ENCODE measurements at regions not wholly inside any gene's neighbourhood (a gene's known extent, or its start where the extent isn't known, plus 50 kb on each side); places are given as distances from the start of the nearest gene placed in this dataset.
A peak's percentile ranks its signal among the peaks of the same experiment; 100 is the strongest.

DNA sequence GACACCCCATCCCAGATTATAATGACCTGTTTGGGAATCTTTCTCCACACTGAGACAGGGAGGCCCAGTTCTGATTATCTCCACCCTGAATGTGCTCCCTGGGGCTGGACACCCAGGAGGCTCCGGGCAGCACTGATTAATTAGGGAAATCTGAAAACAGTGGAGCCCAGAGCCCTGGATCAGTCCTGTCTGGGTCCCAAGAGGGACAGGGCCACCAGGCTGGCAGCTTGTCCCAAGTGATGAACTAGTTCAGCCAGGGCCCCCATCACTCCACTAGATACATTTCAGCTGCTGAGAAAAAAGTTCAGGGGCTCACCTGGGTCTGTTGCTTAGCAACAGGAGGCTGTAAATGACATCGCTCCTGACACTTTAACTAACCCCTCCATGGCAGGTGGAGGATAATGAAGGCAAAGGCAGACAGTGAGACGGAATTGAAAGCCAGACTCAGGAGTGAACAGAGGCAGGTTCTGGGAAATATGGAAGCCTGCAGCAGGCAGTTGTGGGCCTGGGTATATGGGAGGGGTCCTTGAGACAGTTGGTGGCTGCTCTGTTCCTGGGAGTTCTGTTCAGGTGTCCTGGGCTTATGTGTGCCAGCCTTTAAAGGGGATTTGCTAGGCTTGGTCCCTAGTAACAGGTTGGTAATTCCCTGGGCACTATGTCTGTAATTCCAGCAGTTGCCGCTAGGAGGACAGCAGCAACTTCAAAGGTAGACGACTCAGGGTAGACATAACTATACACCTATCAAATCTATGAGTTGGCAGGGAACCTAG is 78.3 kb upstream of the CTNNBL1 start:
- H3K36me3 ChIP-seq (replicated peaks; ENCODE audit: control insufficient read depth, insufficient read depth, low read length): no peaks in the 10 kb centered on the region

DNA sequence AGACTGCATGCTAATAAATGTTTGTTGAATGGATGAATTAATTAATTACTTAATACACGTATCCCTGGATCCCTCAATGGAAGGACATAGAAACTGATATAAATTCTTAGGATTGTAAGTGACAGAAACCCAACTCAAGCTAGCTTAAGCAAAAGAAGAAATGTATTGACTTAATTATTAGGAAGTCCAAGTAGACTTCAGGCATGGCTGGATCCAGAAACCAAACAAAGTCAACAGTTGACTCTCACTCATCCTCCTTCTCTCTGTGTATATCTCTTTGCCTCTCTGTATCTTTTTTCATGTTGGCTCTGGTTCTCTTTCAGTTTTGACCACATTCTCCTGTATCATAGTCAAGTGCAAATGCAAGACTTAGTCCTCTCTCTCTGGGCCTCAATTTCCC is 82.0 kb upstream of the CTNNBL1 start:
- no peaks in the 10 kb centered on the region for H3K36me3 ChIP-seq (replicated peaks; ENCODE audit: control insufficient read depth, insufficient read depth, low read length)
- no peaks in the 10 kb centered on the region for H3K27me3 ChIP-seq (ENCODE audit: control insufficient read depth, insufficient read depth, low read length)
- H3K4me3 ChIP-seq (ENCODE audit: insufficient read depth, low read depth, low read length): no peak overlapping the region
- no peak for DNase-seq

More for the DNA sequence above, 78.3 kb upstream of the CTNNBL1 start:
- Histone ChIP-seq H3K4me3 (ENCODE audit: insufficient read depth, low read depth, low read length) (no peak overlapping the region), H3K27me3 (ENCODE audit: control insufficient read depth, insufficient read depth, low read length) (no peaks in the 10 kb centered on the region; the same call in 1 of the 2 replicates)
- DNase-seq: peak; percentile 76

DNA sequence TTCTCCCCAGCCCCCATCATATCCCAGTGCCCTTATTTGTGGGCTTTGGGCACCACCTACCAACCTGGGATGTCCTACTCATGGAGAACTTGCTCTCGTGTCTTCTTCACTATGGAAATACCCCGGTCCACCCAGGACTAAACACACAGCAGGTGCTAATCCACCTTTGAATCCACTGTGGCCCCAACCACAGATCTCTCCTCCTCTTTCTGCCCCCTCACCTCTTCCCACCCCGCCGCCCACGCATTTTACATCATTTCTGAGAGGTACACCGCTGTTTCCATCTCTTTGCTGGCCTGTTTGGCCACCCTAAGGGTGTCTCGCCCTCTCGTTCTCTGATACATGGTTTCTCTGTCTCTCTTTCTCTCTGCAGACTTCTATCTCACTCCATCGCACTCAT is 82.5 kb upstream of the CTNNBL1 start:
- no peaks in the 10 kb centered on the region for H3K27me3 ChIP-seq (ENCODE audit: control insufficient read depth, insufficient read depth, low read length)
- no peak overlapping the region for H3K4me3 ChIP-seq (ENCODE audit: insufficient read depth, low read depth, low read length)
- no peaks in the 10 kb centered on the region for H3K36me3 ChIP-seq (replicated peaks; ENCODE audit: control insufficient read depth, insufficient read depth, low read length)
- DNase-seq: no peak

DNA sequence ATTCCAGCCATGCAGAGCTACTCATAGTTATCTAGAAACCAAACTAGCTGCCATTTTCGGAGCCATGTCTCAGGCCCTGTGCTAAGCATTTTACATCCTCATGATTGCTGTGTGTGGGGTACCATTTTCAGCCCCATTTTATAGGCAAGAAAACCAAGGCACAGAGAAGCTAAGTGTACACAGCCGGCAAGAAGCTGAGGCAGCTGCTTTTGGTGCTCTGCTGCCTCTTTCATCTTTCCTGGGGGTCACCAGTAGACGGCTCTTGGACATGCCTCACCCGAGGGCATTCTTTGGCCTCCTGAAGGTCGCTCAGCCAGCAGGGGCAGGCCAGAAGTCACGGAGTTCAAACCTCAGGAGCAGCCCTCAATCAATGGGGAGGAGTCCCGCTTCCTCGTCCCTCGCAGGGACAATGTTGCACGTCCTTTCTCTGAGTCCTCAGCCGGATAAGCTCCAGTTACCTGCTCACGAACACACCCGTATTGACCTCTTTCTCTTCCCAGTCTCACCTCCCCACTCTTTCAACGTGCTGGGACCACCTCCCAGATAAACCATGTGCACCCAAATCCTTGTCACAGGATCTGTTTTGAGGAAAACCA is 82.6 kb upstream of the BLCAP start:
- H3K4me3 ChIP-seq (ENCODE audit: insufficient read depth, low read depth, low read length): no peak overlapping the region
- DNase-seq: no peak
- H3K27me3 ChIP-seq (ENCODE audit: control insufficient read depth, insufficient read depth, low read length): no peaks in the 10 kb centered on the region
- no peaks in the 10 kb centered on the region for H3K36me3 ChIP-seq (replicated peaks; ENCODE audit: control insufficient read depth, insufficient read depth, low read length)

DNA sequence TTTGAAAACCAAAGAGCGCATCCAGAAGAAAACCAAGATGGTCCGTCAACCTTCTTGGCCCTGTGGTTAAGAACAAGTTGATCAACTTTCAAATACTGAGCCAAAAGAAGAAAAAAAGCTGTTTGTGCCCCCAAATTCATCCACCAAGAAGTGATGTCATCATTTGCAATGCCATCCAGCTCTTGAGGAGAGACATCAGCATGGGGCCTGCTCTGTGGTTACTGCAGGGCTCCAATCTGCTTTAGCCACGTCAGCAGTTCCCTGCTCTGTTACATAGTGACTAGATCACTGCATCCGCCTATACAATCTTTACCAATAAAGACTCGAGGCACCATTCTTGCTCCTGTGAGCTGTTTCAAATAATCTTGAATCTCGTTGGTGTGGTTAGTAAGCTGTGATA is 75.0 kb upstream of the BLCAP start:
- no peak for DNase-seq

DNA sequence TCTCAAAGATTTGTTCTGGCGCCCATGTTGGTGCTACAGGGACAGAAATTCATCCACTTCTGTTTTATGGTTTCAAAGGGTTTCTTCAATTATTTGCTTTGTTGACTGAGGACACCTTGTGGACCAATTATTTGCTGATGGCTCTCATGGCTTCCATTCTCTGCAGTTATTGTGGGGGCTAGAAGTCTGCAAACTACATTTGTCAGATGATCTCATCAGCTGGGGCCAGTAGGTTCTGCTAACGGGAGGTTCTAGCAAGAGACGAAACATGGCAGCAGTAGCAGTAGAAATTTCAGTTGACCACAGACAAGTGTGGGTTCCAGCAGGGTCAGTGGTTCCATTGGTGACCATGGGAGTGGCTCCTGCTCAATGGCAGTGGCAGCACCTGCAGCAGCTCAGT is 72.8 kb upstream of the BLCAP start:
- H3K27me3 ChIP-seq (ENCODE audit: control insufficient read depth, insufficient read depth, low read length): no peaks in the 10 kb centered on the region
- no peaks in the 10 kb centered on the region for H3K36me3 ChIP-seq (replicated peaks; ENCODE audit: control insufficient read depth, insufficient read depth, low read length)
- no peak overlapping the region for H3K4me3 ChIP-seq (ENCODE audit: insufficient read depth, low read depth, low read length)
- DNase-seq: no peak

More for the DNA sequence above, 75.0 kb upstream of the BLCAP start:
- H3K36me3 ChIP-seq (replicated peaks; ENCODE audit: control insufficient read depth, insufficient read depth, low read length): no peaks in the 10 kb centered on the region
- H3K4me3 ChIP-seq (ENCODE audit: insufficient read depth, low read depth, low read length): no peak overlapping the region
- H3K27me3 ChIP-seq (ENCODE audit: control insufficient read depth, insufficient read depth, low read length): no peaks in the 10 kb centered on the region

DNA sequence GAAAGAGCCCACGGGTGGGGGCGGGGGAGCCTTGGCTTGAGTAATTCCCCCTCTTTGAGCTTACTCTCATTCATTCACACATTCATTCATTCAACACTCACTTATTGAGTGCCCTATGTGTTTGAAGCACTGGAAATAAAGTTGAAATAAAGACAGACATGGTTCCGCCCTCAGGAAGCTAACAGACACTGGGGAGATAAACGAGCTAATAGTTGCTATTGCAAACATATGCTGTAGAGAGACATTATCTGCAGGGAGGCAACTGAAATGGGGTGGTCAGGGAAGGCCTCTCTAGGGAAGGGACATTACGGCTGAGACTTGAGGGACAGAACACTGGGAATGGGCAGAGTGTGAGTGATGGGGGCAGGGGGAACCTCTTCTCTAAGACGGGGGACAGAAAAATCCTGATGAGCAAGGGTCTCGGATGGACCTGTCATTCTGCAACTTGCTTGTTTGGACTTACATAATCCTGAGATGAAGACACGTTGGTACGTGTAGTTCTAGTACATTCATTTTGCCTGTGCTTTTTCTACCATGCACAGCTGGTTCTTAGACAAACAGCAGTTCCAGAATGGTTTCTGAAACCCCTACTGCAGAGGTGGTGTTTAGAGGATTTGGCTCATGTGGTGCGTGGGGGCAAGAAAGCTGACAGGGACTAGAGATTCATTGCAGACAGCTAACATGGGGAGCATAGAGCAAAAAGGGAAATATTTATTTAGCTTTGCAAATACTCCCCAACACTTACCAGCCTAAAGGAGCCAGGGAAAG is 71.1 kb upstream of the BLCAP start:
- H3K36me3 ChIP-seq (replicated peaks; ENCODE audit: control insufficient read depth, insufficient read depth, low read length): no peaks in the 10 kb centered on the region
- no peaks in the 10 kb centered on the region for H3K27me3 ChIP-seq (ENCODE audit: control insufficient read depth, insufficient read depth, low read length)
- no peak for DNase-seq
- H3K4me3 ChIP-seq (ENCODE audit: insufficient read depth, low read depth, low read length): no peak overlapping the region

DNA sequence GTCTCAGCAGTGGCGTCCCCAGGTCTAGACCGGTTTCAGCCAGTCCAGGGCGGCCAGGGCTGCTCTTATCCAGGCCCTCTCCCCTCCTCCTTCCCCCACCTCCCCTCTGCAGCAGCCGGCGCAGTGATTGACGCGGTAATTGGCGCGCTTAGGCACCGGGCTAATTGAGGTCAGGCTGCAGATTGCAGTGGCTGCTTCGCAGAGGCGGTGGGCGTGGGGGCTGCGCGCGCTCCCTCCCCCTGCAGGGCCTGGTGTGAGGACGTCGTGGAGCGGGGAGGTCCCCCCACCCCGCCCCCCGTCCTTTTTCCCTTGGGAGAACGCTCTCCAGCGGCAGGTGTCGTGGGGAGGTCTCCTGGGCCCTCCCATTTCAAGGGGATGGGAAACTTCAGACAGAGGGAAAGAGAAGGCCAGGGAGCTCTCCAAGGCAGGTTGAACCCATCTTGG is 70.4 kb upstream of the BLCAP start:
- peak; percentile 80 for DNase-seq
- no peaks in the 10 kb centered on the region for H3K36me3 ChIP-seq (replicated peaks; ENCODE audit: control insufficient read depth, insufficient read depth, low read length)
- peak overlapping the region; percentile 30 for H3K4me3 ChIP-seq (ENCODE audit: insufficient read depth, low read depth, low read length)
- no peaks in the 10 kb centered on the region for H3K27me3 ChIP-seq (ENCODE audit: control insufficient read depth, insufficient read depth, low read length)

DNA sequence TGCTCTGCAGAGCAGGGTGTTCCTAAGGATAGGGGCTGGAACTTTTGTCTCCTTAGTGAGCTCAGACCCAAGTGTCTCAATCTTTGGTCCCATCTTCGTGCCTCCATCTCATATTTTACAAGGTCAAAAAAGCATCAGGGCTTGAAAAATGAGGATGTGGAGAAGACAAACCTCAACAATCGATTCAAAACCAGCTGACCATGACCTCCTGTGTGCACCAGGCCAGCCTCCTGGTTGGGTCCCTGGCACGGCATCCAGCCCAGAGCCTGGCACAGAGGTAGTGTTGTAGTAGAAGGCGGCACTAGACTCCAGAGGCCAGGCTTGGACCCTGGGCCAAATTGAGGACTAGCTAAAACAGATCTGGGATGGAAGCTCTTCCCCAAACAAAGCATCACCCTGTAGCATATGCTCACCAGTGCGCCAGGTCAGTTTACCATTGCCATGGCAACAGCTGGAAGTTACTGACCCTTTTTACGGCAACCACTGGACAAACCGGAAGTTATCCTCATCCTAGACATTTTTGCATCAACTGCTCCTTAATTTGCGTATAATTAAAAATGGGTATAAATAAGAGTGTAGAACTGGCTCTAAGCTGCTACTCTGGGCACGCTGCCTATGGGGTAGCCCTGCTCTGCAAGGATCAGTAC is 69.3 kb upstream of the BLCAP start:
- Histone ChIP-seq H3K36me3 (replicated peaks; ENCODE audit: control insufficient read depth, insufficient read depth, low read length) (no peaks in the 10 kb centered on the region), H3K27me3 (ENCODE audit: control insufficient read depth, insufficient read depth, low read length) (no peaks in the 10 kb centered on the region), H3K4me3 (ENCODE audit: insufficient read depth, low read depth, low read length) (no peak overlapping the region)
- no peak for DNase-seq

DNA sequence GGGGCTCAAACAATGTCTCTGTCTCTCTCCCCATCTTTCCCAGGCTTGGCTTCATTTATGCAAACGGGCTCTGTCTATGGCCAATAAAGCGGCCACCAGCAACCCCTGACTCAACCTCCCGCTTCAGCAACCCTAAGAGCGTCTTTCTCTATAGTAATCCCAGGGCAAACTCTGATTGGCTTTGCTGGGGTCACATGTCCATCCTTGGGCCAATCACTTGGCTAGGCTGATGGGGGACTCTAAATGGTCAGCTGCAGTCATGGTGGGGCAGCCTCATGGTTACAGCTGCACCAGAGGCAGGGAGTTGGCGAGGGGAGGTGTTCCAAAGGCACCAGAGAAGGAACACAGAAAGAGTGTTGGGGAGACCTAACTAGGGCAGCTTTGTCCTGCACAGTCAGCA is 68.5 kb upstream of the BLCAP start:
- Histone ChIP-seq H3K4me3 (ENCODE audit: insufficient read depth, low read depth, low read length) (no peak overlapping the region), H3K36me3 (replicated peaks; ENCODE audit: control insufficient read depth, insufficient read depth, low read length) (no peaks in the 10 kb centered on the region), H3K27me3 (ENCODE audit: control insufficient read depth, insufficient read depth, low read length) (no peaks in the 10 kb centered on the region)
- no peak for DNase-seq

DNA sequence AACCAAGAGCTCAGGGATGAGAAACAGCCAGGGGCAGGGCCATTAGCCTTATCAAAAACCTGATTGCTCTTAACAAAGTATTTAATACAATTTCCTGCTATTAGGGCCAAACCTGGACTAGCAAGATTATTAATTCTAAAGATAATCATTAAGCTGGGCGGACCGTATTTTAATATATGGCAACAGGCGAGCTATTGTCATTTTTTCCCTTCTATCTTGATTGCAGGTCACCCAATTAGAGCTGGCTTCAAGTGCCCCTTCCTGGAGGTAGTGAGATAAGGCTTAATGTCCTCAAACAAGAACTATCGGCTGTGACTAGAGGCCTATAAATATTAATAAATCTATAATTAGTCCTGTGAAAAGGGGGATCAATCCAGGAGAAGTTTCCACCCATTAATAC is 66.0 kb upstream of the BLCAP start:
- DNase-seq: no peak
- no peaks in the 10 kb centered on the region for H3K36me3 ChIP-seq (replicated peaks; ENCODE audit: control insufficient read depth, insufficient read depth, low read length)
- no peaks in the 10 kb centered on the region for H3K27me3 ChIP-seq (ENCODE audit: control insufficient read depth, insufficient read depth, low read length)
- H3K4me3 ChIP-seq (ENCODE audit: insufficient read depth, low read depth, low read length): no peak overlapping the region

DNA sequence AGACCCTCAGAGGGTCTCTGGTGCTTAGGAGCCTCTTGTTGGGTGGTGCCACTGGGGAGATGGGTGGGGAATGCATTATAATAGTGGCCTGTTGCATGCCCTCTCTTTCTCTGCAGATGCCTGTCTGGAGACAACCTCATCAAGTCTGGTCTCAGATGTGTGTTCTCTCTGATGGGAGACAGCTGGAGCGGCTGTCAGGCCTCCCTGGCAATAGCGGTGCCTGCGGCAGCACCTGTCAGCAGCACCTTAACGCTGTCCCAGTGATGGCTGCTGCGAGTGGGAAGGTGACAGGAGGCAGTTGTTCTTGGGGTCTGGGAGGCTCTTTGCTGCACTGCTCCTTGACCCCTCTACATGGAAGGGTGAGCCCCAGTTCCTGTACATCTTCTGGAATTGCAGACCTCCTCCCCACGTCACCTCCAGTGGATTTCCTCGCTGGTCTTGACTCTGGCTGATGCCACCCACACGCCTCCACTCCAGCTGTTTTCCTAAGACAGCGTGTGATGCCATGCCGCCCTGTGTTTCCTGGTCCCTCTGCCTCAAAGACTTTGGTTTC is 63.3 kb upstream of the BLCAP start:
- Histone ChIP-seq H3K36me3 (replicated peaks; ENCODE audit: control insufficient read depth, insufficient read depth, low read length) (no peaks in the 10 kb centered on the region), H3K27me3 (ENCODE audit: control insufficient read depth, insufficient read depth, low read length) (no peaks in the 10 kb centered on the region), H3K4me3 (ENCODE audit: insufficient read depth, low read depth, low read length) (no peak overlapping the region)
- DNase-seq: no peak

DNA sequence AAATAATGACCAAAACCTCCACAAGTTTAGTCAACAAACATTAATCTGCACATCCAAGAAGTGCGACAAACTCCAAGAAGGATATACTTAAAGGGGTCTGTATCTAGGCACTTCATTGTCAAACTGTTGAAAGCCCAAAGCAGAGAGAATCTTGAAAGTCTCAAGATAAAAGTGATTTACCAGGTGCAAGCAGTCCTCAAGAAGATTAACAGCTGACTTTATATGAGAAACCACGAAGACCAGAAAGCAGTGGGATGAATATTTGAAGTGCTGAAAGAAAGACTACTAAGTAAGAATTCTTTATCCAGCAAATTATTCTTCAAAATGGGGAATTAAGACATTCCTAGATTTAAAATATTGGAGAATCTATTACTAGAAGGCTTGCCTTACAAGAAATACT is 58.4 kb upstream of the BLCAP start:
- Histone ChIP-seq H3K36me3 (replicated peaks; ENCODE audit: control insufficient read depth, insufficient read depth, low read length) (no peaks in the 10 kb centered on the region), H3K4me3 (ENCODE audit: insufficient read depth, low read depth, low read length) (no peak overlapping the region), H3K27me3 (ENCODE audit: control insufficient read depth, insufficient read depth, low read length) (no peaks in the 10 kb centered on the region)
- no peak for DNase-seq

DNA sequence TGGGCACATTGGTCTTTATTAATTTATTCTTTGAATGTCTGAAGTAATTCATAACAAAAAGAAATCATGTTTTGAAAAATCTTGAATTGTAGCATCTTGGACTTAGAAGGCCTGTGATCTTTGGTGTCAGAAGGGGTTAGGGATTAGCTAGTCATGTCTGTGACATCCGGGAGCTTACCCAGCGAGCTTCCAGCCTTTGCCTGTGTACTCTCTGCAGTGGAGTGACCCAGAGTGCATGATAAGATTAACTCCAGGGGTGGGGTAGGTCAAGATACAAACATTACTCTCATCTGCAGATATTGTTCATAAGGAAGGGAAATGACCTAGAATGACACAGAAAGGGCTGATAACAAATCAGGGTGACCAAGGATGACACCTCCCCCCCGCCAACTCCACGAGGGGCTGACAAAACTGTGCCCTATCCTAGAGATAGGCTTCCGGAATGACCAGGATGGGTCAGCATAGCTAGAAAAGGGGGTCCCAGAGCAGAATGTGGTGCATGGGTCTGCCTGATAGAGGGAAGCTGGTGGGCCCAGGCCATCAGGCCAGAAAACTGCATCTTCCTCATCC is 56.6 kb upstream of the BLCAP start:
- Histone ChIP-seq H3K36me3 (replicated peaks; ENCODE audit: control insufficient read depth, insufficient read depth, low read length) (no peaks in the 10 kb centered on the region), H3K4me3 (ENCODE audit: insufficient read depth, low read depth, low read length) (no peak overlapping the region), H3K27me3 (ENCODE audit: control insufficient read depth, insufficient read depth, low read length) (no peaks in the 10 kb centered on the region)
- no peak for DNase-seq
